ENCODE measurements at regions not wholly inside any gene's neighbourhood (a gene's known extent, or its start where the extent isn't known, plus 50 kb on each side); places are given as distances from the start of the nearest gene placed in this dataset.
A peak's percentile ranks its signal among the peaks of the same experiment; 100 is the strongest.
"Not testable (repeated sequence)": the region's sequence is repeated elsewhere in the genome, so short reads cannot be mapped to it uniquely, and the experiment has no call there.

DNA sequence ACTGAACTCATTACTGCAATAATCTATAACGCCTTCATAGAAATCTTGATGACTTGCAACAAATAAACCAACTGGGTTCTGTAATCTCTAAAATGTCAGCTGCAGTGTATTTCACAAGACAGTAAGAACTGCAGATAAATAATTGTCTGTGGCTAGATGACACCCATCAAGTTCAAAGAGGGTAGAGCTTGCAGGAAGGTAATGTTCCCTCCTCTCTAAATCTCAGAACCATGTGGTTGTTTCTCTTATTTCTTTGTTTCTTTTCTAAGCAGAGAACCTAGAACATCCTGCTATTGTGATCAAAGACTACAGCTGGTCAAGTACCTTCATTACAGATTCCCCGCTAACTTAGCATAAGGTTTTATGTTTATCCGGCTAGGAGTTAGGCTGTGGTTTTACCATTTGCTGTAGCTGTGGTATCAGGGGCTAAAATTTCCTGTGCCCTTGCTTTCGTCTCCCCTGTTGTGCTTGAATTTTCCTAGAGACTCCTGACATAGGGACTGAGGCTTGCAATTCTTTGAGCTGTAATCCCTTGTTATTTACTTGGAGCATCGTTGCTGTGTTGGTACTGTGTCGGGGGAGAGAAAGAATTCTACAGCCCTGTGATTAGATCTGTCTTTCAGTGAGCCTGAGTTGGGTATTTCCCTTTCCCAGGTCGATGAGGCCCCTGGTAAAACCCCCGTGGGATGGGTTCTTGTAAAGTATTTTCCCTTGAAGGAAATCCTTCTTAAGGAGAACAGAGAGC, 253.1 kb upstream of the BTG1 start:
- DNase-seq (ENCODE audit: low read depth) = no peak

DNA sequence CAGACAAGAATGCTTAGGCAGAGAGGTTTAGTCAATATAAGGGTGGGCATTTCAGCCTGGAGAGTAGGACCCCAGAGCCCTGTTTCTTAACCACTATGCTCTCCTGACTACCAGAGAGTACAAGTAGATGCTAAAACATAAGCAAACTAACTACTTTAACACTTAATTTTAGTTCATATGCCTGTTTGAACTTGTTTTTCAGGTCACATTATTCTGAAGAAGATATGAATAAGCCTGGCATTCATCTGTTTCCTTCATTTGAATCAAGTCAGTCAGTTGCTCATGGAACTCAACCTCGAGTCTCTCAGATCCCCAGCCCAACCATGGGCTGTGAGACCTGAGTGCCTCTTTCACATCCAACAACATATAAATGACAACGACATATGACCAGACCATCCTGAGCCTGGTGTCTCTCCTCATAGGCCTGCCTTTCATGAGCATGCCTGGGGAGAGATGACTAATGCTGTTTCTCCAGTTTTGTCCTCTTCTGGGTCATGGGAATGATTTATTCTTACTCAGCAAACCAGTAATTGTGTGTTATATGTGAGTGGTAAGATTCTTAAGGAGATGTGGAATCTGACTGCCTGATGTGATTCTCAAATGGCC, 251.1 kb upstream of the BTG1 start:
- no peak for DNase-seq (ENCODE audit: low read depth)

GRCh38 chr12:92395322-92395721, 249.7 kb upstream of the BTG1 start:
- no peak for DNase-seq (ENCODE audit: low read depth)

DNA sequence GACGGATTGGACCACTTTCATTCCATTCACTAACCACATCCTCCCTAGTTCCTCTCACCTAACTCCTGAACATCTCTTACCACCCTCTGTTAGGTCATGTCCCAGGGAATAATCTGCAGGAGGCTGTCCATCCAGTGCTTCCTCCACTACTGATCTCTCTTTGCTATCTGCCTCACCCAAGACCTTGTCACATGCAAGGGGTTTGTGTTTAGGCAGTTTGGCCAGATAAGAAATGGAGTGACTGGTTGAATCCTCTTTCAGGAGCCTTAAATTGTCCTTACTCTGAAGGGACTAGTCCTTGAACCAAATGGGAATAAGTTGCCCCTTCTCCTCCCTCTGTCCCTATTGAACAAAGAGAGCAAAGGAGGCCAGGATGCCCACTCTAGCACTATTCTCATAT, 249.2 kb upstream of the BTG1 start:
- DNase-seq (ENCODE audit: low read depth) = no peak

- DNase-seq (ENCODE audit: low read depth) = no peak
Measured at GRCh38 chr12:92393504-92393903, 247.9 kb upstream of the BTG1 start.

DNA sequence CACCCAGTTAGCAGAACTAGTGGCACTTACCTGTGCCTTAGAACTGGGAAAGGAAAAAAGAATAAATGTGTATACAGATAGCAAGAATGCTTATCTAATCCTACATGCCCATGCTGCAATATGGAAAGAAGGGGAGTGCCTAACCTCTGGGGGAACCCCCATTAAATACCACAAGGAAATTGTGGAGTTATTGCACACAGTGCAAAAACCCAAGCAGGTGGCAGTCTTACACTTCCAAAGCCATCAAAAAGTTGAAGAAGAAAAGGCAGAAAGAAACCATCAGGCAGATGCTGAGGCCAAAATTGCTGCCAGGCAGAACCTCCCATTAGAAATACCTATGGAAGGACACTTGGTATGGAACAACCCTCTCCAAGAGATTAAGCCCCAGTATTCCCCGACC, 246.1 kb upstream of the BTG1 start:
- not testable (repeated sequence) for DNase-seq (ENCODE audit: low read depth)

- DNase-seq (ENCODE audit: low read depth) = no peak
Measured at GRCh38 chr12:92389466-92389865, 243.8 kb upstream of the BTG1 start.

GRCh38 chr12:92385296-92385695, 239.7 kb upstream of the BTG1 start:
- no peak for DNase-seq (ENCODE audit: low read depth)

GRCh38 chr12:92384571-92384970, 238.9 kb upstream of the BTG1 start:
- DNase-seq (ENCODE audit: low read depth) = no peak

GRCh38 chr12:92382383-92382878, 236.8 kb upstream of the BTG1 start:
- no peak for DNase-seq (ENCODE audit: low read depth)

DNA sequence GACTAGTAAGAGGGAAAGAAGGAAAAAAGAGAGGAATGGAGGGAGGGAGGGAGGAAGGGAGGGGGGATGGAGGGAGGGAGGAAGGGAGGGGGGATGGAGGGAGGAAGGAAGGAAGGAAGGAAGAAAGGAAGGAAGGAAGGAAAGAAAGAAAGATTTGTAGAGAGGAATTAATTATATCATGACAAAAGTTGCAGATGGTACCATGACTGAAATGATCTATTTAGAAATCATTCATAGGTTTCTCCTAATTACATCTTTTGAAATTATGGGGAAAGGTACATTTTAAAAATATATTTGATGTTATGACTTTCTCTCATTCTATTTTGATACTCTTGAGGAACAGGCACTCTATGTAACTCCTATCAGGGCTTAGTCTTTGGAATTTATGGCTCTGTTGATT, 236.2 kb upstream of the BTG1 start:
- no peak for DNase-seq (ENCODE audit: low read depth)

GRCh38 chr12:92378682-92379479, 233.2 kb upstream of the BTG1 start:
- DNase-seq (ENCODE audit: low read depth) = no peak

DNA sequence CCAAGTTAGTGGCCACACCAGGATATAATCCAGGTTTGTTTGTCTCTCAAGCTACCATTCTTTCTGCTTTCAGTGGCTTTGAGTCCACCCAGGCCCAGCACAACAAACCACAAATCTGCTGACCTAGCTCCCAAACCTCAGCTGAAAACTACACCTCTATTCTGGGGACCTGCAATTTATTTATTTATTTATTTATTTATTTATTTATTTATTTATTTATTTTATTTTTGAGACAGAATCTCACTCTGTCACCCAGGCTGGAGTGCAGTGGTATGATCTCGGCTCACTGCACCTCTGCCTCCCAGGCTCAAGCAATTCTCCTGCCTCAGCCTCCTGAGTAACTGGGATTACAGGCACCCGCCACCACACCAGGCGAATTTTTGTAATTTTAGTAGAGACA, 229.9 kb upstream of the BTG1 start:
- DNase-seq (ENCODE audit: low read depth) = not testable (repeated sequence)

- no peak for DNase-seq (ENCODE audit: low read depth)
Measured at GRCh38 chr12:92370828-92371227, 225.2 kb upstream of the BTG1 start.

GRCh38 chr12:92369636-92370035, 224.0 kb upstream of the BTG1 start:
- no peak for DNase-seq (ENCODE audit: low read depth)

GRCh38 chr12:92369056-92369455, 223.4 kb upstream of the BTG1 start:
- no peak for DNase-seq (ENCODE audit: low read depth)

GRCh38 chr12:92365836-92366235, 220.2 kb upstream of the BTG1 start:
- no peak for DNase-seq (ENCODE audit: low read depth)

GRCh38 chr12:92365333-92365732, 219.7 kb upstream of the BTG1 start:
- no peak for DNase-seq (ENCODE audit: low read depth)

GRCh38 chr12:92363295-92364146, 217.9 kb upstream of the BTG1 start:
- DNase-seq (ENCODE audit: low read depth) = peak; percentile 32

GRCh38 chr12:92362785-92363184, 217.1 kb upstream of the BTG1 start:
- no peak for DNase-seq (ENCODE audit: low read depth)

GRCh38 chr12:92362126-92362525, 216.5 kb upstream of the BTG1 start:
- no peak for DNase-seq (ENCODE audit: low read depth)

DNA sequence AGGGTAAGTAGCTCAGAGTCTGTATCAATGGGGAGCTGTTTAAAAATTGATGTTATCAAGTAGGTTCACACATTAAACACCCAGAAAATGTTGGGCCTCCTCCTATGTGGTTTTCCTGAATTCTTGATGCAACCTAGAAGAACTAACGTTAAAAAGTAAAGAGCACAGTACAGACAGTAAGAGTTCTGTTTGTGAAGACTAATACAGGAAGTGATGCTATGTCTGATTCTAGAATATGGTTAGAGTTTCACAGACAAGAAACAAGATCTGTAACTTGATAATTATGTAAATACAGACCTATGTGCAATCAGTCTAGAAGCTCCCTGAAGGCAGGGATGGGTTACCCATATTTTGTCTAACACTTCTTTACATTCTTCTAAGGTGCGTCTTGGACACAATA, 214.9 kb upstream of the BTG1 start:
- DNase-seq (ENCODE audit: low read depth) = no peak

Measured in stimulated activated CD4-positive, alpha-beta T cell treated with anti-CD3 and anti-CD28 coated beads, Interleukin-2, amount 100 ng/mL, for 4 hours (primary cell).